Natural killer cell (primary cell): ENCODE measurements at regions not wholly inside any gene's neighbourhood (a gene's known extent, or its start where the extent isn't known, plus 50 kb on each side); places are given as distances from the start of the nearest gene placed in this dataset.
A peak's percentile ranks its signal among the peaks of the same experiment; 100 is the strongest.
"Not testable (repeated sequence)": the region's sequence is repeated elsewhere in the genome, so short reads cannot be mapped to it uniquely, and the experiment has no call there.

Experiments used
- ATAC-seq, 3 donors: fragments of 150-1000 bp in 2 of 3; fragments of 200-7000 bp in 1 of 3; cut with Tn5 transposase; 1 replicate in 1 of 3; 2 replicates in 2 of 3; pipeline ENCODE4 v1.10.0; 2021; ENCODE audit warnings: mild to moderate bottlenecking in 2 of 3, moderate library complexity in 2 of 3
- DNase-seq, 2 donors: peaks; one replicate each; pipeline versions ENCODE4 v3.0.0 to v3.0.0-alpha.2; 2013 to 2021; ENCODE audit warnings: mixed read lengths in 1 of 2
- H3K27ac ChIP-seq: one replicate; pipeline ENCODE4 v1.5.1; 2013; ENCODE audit warnings: mild to moderate bottlenecking, low read length
- H3K27me3 ChIP-seq: one replicate; pipeline ENCODE4 v1.6.1; 2013; ENCODE audit warnings: low read length; ENCODE audit not compliant: control insufficient read depth, insufficient read depth
- H3K36me3 ChIP-seq: one replicate; pipeline ENCODE4 v1.6.1; 2013; ENCODE audit warnings: low read length; ENCODE audit not compliant: control insufficient read depth, insufficient read depth
- H3K4me1 ChIP-seq: one replicate; pipeline ENCODE4 v1.6.1; 2013; ENCODE audit warnings: low read length; ENCODE audit not compliant: control insufficient read depth, insufficient read depth
- H3K4me3 ChIP-seq: one replicate; pipeline ENCODE4 v1.5.1; 2013; ENCODE audit warnings: low read length
- H3K9me3 ChIP-seq: one replicate; pipeline ENCODE4 v1.6.1; 2013; ENCODE audit warnings: low read length; ENCODE audit not compliant: control insufficient read depth, insufficient read depth
- H3K27ac Mint-ChIP-seq, 2 donors: one replicate each; pipeline ENCODE4 v1.8.0; 2022; ENCODE audit warnings: mild to moderate bottlenecking in 2 of 2, mixed read lengths in 2 of 2, moderate library complexity in 1 of 2
- H3K27me3 Mint-ChIP-seq, 2 donors: one replicate each; pipeline ENCODE4 v1.8.0; 2022; ENCODE audit warnings: low read depth in 2 of 2, mixed read lengths in 2 of 2
- H3K36me3 Mint-ChIP-seq: one replicate; pipeline ENCODE4 v1.8.0; 2022; ENCODE audit warnings: mixed read lengths
- H3K4me1 Mint-ChIP-seq, 2 donors: one replicate each; pipeline ENCODE4 v1.8.0; 2022; ENCODE audit warnings: mixed read lengths in 2 of 2
- H3K4me3 Mint-ChIP-seq: one replicate; pipeline ENCODE4 v1.8.0; 2022; ENCODE audit warnings: mild to moderate bottlenecking, moderate library complexity, mixed read lengths
- H3K9me3 Mint-ChIP-seq, 2 donors: one replicate each; pipeline ENCODE4 v1.8.0; 2022; ENCODE audit warnings: mixed read lengths in 2 of 2
- WGBS: methylation state at CpG from one replicate; pipeline ENCODE4 v1.1.7; 2013; ENCODE audit warnings: missing lambda C conversion rate; ENCODE audit not compliant: insufficient coverage; 5-methylcytosine and 5-hydroxymethylcytosine counted together
- intact Hi-C: fragments of 100-400 bp; cut with micrococcal nuclease; formaldehyde crosslinking; loops from one replicate; pipeline ENCODE4 v1.14.2; 2022
- TF ChIP-seq, protein P1 (sequence below): fragments of 200-600 bp; IDR thresholded peaks from one replicate; pipeline ENCODE4 v1.8.0; 2022; ENCODE audit warnings: antibody characterized with exemption

DNA sequence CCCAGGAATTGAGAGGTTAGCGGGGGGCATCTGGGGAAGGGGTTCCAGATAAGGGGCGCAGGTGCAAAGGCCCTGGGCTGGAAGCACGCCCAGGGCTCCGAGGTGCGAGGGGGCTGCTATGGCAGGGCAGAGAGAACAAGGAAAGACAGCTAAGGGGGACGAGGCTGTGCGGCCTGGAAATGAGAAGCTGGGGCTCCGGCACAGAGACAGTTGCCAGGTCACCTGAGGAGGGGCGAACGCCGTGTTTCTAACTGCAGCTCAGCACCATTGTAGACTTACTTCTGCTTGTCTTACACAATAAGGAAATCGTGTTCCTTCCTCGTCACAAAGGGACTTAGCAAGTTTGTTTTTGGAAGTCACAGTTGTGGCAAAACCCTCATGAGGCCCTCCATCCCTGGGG lies 68.9 kb upstream of the TBXT start:
- H3K27me3 Mint-ChIP-seq, result peaks cover 43 to 63% of the 10 kb centered on the region in 2 donors
- no peaks in the 10 kb centered on the region for H3K9me3 Mint-ChIP-seq
- peak overlapping the region in 1 of 2 donors; percentile 23 for H3K27ac Mint-ChIP-seq
- Histone ChIP-seq H3K4me1 (peaks cover 20% of the 10 kb centered on the region), H3K27ac (no peak overlapping the region), H3K4me3 (no peak overlapping the region), H3K27me3 (peaks cover 4% of the 10 kb centered on the region), H3K36me3 (no peaks in the 10 kb centered on the region), H3K9me3 (no peaks in the 10 kb centered on the region)
- intact Hi-C loops, result loop anchor here (5.0 kb wide), 1 partner anchor 41 kb away; no protein-coding TSS in a partner anchor
- no peak overlapping the region for H3K4me3 Mint-ChIP-seq
- ATAC-seq (no peak), DNase-seq (no peak)
- peaks cover 6% of the 10 kb centered on the region for H3K36me3 Mint-ChIP-seq
- WGBS, result 79% methylated on average over 13 of the region's 13 CpGs
- TF ChIP-seq, protein P1, sequence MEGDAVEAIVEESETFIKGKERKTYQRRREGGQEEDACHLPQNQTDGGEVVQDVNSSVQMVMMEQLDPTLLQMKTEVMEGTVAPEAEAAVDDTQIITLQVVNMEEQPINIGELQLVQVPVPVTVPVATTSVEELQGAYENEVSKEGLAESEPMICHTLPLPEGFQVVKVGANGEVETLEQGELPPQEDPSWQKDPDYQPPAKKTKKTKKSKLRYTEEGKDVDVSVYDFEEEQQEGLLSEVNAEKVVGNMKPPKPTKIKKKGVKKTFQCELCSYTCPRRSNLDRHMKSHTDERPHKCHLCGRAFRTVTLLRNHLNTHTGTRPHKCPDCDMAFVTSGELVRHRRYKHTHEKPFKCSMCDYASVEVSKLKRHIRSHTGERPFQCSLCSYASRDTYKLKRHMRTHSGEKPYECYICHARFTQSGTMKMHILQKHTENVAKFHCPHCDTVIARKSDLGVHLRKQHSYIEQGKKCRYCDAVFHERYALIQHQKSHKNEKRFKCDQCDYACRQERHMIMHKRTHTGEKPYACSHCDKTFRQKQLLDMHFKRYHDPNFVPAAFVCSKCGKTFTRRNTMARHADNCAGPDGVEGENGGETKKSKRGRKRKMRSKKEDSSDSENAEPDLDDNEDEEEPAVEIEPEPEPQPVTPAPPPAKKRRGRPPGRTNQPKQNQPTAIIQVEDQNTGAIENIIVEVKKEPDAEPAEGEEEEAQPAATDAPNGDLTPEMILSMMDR, result no peak
- H3K4me1 Mint-ChIP-seq, result peaks cover 11 to 15% of the 10 kb centered on the region in 2 donors

DNA sequence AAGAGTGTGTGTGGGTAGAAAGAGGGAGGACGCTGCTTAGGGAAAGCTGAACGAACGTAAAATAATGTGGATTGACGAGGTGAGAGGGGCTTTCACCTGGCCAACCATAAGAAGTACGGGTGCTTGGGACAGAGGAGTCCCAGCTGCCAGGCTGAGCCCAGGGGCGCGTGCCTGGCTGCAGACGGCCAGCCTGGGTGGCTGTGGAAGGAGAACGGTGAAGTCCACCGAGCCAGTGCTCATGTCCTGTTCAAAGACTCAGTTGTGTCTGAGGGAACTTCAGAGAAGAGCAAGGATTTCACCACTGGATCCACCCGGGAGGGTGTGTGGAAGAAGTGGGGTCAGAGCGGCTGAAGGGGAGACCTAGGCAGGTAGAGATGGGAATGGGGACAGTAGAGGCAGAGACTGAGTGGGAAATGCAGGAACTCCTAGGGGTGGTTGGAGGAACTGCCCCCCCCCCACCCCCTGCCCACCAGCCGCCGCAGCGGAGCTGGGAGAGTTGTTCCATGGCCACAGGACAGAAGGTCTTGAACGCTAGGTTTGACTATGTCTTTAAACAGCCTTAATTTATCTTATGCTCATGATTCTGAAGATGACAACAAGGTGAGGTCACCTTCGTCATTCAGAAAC lies 68.1 kb upstream of the TBXT start:
- H3K9me3 Mint-ChIP-seq, result no peaks in the 10 kb centered on the region
- H3K36me3 Mint-ChIP-seq, result peaks cover 6% of the 10 kb centered on the region
- ATAC-seq (peak in 1 of 3 donors; percentile 2), DNase-seq (no peak)
- Histone ChIP-seq H3K36me3 (no peaks in the 10 kb centered on the region), H3K27me3 (no peaks in the 10 kb centered on the region), H3K27ac (no peak overlapping the region), H3K4me1 (peaks cover 12% of the 10 kb centered on the region), H3K9me3 (no peaks in the 10 kb centered on the region), H3K4me3 (no peak overlapping the region)
- peak overlapping the region; percentile 78 to 81 for H3K27ac Mint-ChIP-seq
- H3K4me1 Mint-ChIP-seq, result peaks cover 11 to 15% of the 10 kb centered on the region in 2 donors
- peak overlapping the region; percentile 78 for H3K4me3 Mint-ChIP-seq
- H3K27me3 Mint-ChIP-seq, result peaks cover 43 to 63% of the 10 kb centered on the region in 2 donors
- 92% methylated on average over 16 of the region's 17 CpGs for WGBS
- TF ChIP-seq, protein P1, result no peak
- intact Hi-C loops, result loop anchor here (1.0 to 5.0 kb wide), 2 partner anchors 9 to 42 kb away; no protein-coding TSS in a partner anchor

DNA sequence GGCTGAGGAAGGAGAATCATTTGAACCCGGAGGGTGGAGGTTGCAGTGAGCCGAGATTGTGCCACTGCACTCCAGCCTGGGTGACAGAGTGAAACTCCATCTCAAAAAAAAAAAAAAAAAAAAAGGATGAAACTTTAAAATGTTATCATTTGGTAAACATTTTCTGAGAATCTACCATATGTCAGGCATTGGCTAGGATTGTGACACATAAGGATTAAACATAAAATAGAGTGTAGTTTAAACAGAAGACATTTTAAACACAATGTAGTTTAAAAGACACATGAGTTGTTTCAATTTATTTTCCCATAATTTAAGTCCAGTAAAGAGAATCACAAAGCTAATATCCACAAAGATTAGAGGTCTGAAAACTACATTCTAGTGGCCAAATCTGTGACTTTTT lies 63.5 kb upstream of the TBXT start:
- H3K27ac ChIP-seq, H3K4me3 Mint-ChIP-seq, ATAC-seq, H3K9me3 Mint-ChIP-seq, H3K36me3 Mint-ChIP-seq, DNase-seq, H3K27ac Mint-ChIP-seq, H3K4me3 ChIP-seq, intact Hi-C loops, H3K9me3 ChIP-seq, H3K36me3 ChIP-seq: not testable (repeated sequence)
- Mint-ChIP-seq H3K27me3 (peaks cover 28 to 59% of the 10 kb centered on the region in 2 donors), H3K4me1 (peaks cover 10 to 11% of the 10 kb centered on the region in 2 donors)
- Histone ChIP-seq H3K4me1 (peaks cover 19% of the 10 kb centered on the region), H3K27me3 (peaks cover 17% of the 10 kb centered on the region)
- WGBS, result no CpG with 5 or more reads among the region's 2 CpGs

DNA sequence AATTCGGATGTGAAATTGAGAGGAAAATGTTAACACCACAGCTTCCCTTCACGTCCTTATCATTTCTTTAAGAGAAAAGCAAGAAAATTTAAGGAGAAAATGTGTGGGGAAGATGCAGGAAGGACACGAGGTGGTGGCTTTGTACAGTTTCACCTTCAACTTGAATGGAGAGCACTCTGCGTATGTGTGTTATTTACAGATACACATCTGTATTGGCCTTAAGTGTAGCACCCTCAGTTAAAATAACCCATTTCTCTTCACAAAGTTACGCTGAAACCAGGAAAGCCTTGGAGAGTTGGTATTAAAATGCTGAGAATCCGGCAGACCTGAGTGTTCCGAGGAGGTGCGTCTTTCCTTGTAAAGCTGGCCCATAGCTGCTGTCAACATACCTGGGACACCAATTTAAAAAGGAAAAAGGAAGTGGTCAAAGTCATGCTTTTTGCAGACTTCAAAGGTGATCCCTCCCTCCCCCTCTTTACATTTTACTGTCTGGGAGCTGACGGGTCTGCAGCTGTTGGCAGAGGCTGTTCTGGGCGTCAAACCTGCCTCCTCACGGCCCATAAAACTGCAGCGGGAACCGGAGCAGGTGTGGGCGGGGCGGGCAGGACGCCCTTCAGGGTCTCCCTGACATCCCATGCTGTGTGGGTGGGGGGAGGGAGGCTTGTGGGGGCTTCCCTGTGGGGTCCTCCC lies 61.3 kb upstream of the TBXT start:
- ATAC-seq, result no peak
- Histone ChIP-seq H3K27ac (no peak overlapping the region), H3K27me3 (peaks cover 21% of the 10 kb centered on the region), H3K4me3 (no peak overlapping the region), H3K36me3 (no peaks in the 10 kb centered on the region), H3K4me1 (peaks cover 9% of the 10 kb centered on the region), H3K9me3 (no peaks in the 10 kb centered on the region)
- TF ChIP-seq, protein P1, result no peak
- no peak overlapping the region for H3K27ac Mint-ChIP-seq
- no peaks in the 10 kb centered on the region for H3K4me1 Mint-ChIP-seq
- H3K9me3 Mint-ChIP-seq, result no peaks in the 10 kb centered on the region
- 29% methylated on average over 14 of the region's 16 CpGs for WGBS
- DNase-seq, result no peak
- H3K36me3 Mint-ChIP-seq, result no peaks in the 10 kb centered on the region
- no peak overlapping the region for H3K4me3 Mint-ChIP-seq
- intact Hi-C loops, result no loop called here
- H3K27me3 Mint-ChIP-seq, result peaks cover 28 to 69% of the 10 kb centered on the region in 2 donors
